ENCODE measurements at regions not wholly inside any gene's neighbourhood (a gene's known extent, or its start where the extent isn't known, plus 50 kb on each side); places are given as distances from the start of the nearest gene placed in this dataset.

DNA sequence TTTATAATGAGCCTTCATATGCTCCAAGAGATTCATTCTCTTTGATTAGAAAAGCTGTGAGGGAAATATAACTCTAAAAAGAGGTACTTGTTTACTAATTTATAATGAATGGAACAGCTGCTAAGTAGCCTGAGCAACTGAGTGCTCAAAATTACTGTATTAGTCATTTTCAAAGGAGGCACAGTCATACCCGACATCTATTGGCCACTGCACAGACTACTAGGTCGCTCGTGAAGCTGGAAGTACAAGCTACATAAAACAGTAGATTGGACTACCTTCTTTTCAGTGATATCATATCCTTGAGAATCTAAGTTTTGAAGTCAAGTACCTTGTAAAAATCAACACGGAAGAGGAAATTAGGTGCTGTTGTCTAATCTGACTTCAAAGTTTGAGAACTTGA, 52.0 kb upstream of the GLRB start:
- TF ChIP-seq, protein P1, sequence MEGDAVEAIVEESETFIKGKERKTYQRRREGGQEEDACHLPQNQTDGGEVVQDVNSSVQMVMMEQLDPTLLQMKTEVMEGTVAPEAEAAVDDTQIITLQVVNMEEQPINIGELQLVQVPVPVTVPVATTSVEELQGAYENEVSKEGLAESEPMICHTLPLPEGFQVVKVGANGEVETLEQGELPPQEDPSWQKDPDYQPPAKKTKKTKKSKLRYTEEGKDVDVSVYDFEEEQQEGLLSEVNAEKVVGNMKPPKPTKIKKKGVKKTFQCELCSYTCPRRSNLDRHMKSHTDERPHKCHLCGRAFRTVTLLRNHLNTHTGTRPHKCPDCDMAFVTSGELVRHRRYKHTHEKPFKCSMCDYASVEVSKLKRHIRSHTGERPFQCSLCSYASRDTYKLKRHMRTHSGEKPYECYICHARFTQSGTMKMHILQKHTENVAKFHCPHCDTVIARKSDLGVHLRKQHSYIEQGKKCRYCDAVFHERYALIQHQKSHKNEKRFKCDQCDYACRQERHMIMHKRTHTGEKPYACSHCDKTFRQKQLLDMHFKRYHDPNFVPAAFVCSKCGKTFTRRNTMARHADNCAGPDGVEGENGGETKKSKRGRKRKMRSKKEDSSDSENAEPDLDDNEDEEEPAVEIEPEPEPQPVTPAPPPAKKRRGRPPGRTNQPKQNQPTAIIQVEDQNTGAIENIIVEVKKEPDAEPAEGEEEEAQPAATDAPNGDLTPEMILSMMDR (conservative IDR thresholded peaks at IDR 0.05; ENCODE audit: low read length): no peak
- no peak for TF ChIP-seq EZH2phosphoT487 (IDR thresholded peaks at IDR 0.05; ENCODE audit: borderline replicate concordance, low read depth, low read length)
